ENCODE measurements at regions not wholly inside any gene's neighbourhood (a gene's known extent, or its start where the extent isn't known, plus 50 kb on each side); places are given as distances from the start of the nearest gene placed in this dataset.

DNA sequence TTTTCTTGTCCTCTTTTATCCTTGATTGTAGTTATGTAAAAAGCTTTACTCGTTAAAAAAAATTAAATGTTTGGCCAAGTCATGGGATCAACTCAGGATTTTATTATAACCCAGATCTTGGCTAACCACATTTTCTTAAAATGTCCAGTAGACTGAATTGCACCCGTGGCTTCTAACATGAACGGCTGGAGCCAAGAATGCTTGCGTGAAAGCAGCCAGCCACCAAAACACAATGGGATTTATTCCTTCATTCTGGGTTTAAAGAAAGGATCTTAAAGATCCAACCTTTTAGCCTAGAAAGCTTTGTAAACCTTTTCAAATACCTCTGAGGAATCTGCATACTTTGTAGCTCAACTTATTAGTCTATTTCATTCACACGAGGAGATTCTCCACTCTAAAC is 404.4 kb downstream of the USP25 start:
- TF ChIP-seq, protein P1, sequence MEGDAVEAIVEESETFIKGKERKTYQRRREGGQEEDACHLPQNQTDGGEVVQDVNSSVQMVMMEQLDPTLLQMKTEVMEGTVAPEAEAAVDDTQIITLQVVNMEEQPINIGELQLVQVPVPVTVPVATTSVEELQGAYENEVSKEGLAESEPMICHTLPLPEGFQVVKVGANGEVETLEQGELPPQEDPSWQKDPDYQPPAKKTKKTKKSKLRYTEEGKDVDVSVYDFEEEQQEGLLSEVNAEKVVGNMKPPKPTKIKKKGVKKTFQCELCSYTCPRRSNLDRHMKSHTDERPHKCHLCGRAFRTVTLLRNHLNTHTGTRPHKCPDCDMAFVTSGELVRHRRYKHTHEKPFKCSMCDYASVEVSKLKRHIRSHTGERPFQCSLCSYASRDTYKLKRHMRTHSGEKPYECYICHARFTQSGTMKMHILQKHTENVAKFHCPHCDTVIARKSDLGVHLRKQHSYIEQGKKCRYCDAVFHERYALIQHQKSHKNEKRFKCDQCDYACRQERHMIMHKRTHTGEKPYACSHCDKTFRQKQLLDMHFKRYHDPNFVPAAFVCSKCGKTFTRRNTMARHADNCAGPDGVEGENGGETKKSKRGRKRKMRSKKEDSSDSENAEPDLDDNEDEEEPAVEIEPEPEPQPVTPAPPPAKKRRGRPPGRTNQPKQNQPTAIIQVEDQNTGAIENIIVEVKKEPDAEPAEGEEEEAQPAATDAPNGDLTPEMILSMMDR (IDR thresholded peaks at IDR 0.05; ENCODE audit: unreplicated experiment): no peak
- Mint-ChIP-seq H3K4me1 (ENCODE audit: unreplicated experiment) (no peaks in the 10 kb centered on the region), H3K9me3 (ENCODE audit: unreplicated experiment) (no peaks in the 10 kb centered on the region), H3K27ac (ENCODE audit: unreplicated experiment) (no peak overlapping the region), H3K36me3 (ENCODE audit: low read depth, unreplicated experiment) (peaks cover 5% of the 10 kb centered on the region), H3K4me3 (ENCODE audit: unreplicated experiment) (no peak overlapping the region), H3K27me3 (ENCODE audit: unreplicated experiment) (no peaks in the 10 kb centered on the region)
- DNase-seq (ENCODE audit: low spot score): no peak

DNA sequence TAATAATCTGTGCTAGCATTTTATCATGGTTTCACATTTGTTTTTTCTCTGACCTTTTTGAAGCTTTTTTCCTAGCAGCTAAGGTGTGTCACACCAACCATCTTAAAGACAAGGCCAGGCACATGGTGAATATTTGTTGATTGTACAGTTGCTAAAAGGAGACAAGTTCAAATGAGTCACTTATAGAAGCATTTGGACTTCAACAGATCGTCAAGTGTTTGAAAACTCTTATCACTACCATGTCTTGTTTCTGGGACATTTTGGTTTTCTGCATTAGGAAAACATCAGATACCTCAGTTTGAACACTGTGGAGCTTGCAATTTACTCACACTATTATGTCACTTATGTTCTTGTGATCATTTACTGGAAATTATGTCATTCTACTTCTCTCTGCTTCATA is 407.3 kb downstream of the USP25 start:
- no peaks in the 10 kb centered on the region for H3K36me3 Mint-ChIP-seq (ENCODE audit: low read depth, unreplicated experiment)
- no peak overlapping the region for H3K4me3 Mint-ChIP-seq (ENCODE audit: unreplicated experiment)
- TF ChIP-seq, protein P1 (IDR thresholded peaks at IDR 0.05; ENCODE audit: unreplicated experiment): no peak
- no peaks in the 10 kb centered on the region for H3K4me1 Mint-ChIP-seq (ENCODE audit: unreplicated experiment)
- peaks cover under 1% of the 10 kb centered on the region for H3K27me3 Mint-ChIP-seq (ENCODE audit: unreplicated experiment)
- H3K27ac Mint-ChIP-seq (ENCODE audit: unreplicated experiment): no peak overlapping the region
- no peaks in the 10 kb centered on the region for H3K9me3 Mint-ChIP-seq (ENCODE audit: unreplicated experiment)
- no peak for DNase-seq (ENCODE audit: low spot score)

DNA sequence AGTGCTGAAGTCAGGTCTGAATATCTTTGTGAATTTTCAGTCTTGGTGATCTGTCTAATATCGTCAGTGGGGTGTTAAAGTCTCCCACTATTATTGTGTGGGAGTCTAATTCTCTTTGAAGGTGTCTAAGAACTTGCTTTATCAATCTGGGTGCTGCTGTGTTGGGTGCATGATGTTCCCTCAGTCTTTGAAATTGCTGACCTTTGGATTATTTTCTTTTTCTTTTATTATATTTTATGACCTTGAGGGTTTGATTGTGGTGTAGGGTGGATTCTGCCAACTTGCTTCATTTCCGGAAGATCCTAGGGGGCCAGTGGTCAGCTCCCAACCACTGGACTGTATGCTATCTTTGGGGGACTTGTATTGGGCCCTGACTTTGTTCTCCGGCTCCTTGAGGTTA is 415.3 kb downstream of the USP25 start:
- Mint-ChIP-seq H3K9me3 (ENCODE audit: unreplicated experiment) (no peaks in the 10 kb centered on the region), H3K27me3 (ENCODE audit: unreplicated experiment) (peaks cover 8% of the 10 kb centered on the region), H3K36me3 (ENCODE audit: low read depth, unreplicated experiment) (no peaks in the 10 kb centered on the region), H3K27ac (ENCODE audit: unreplicated experiment) (no peak overlapping the region), H3K4me3 (ENCODE audit: unreplicated experiment) (no peak overlapping the region), H3K4me1 (ENCODE audit: unreplicated experiment) (no peaks in the 10 kb centered on the region)
- TF ChIP-seq, protein P1 (IDR thresholded peaks at IDR 0.05; ENCODE audit: unreplicated experiment): no peak
- no peak for DNase-seq (ENCODE audit: low spot score)

DNA sequence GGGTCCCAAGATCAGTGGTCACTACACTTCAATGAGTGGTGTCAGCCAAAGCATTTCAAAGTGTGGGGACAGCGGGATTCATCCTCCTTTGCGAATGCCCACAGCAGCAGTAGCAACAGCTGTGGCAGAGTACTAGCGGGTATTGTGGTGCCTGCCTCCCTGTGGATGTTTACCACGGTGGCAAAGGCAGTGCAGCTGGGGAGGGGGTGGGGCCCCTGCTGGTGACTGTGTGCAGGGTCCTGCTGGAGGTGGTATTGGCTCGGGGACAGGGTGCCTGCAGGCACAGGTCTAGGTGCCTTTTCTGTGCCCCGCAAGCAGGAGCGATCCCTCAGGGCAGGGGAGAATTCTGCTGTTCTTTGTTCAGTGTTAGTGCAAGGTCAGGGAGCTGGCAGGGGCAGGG is 415.7 kb downstream of the USP25 start:
- H3K36me3 Mint-ChIP-seq (ENCODE audit: low read depth, unreplicated experiment): no peaks in the 10 kb centered on the region
- no peaks in the 10 kb centered on the region for H3K4me1 Mint-ChIP-seq (ENCODE audit: unreplicated experiment)
- peaks cover 8% of the 10 kb centered on the region for H3K27me3 Mint-ChIP-seq (ENCODE audit: unreplicated experiment)
- no peak overlapping the region for H3K27ac Mint-ChIP-seq (ENCODE audit: unreplicated experiment)
- H3K4me3 Mint-ChIP-seq (ENCODE audit: unreplicated experiment): no peak overlapping the region
- DNase-seq (ENCODE audit: low spot score): no peak
- no peaks in the 10 kb centered on the region for H3K9me3 Mint-ChIP-seq (ENCODE audit: unreplicated experiment)
- TF ChIP-seq, protein P1 (IDR thresholded peaks at IDR 0.05; ENCODE audit: unreplicated experiment): no peak

DNA sequence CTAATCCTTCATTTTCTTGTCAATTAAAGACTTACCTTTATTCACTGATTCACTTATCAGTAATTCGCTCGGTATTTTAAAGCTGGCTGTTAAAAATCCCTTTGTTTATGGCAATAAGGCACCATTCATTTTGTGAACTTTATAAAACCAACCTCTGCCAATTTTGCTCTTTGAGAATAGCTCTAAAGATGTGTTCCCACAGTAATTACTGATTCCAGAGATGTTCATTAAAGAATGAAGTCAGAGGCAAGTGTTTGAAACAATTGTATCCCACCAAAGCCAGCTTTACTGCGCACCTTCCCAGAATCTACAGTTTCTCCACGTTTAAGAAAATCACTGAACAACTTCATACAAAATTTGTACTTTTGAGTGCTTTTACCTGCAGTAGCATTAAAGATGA is 424.5 kb downstream of the USP25 start:
- H3K4me1 Mint-ChIP-seq (ENCODE audit: unreplicated experiment): no peaks in the 10 kb centered on the region
- DNase-seq (ENCODE audit: low spot score): no peak
- no peaks in the 10 kb centered on the region for H3K27me3 Mint-ChIP-seq (ENCODE audit: unreplicated experiment)
- no peaks in the 10 kb centered on the region for H3K36me3 Mint-ChIP-seq (ENCODE audit: low read depth, unreplicated experiment)
- no peak overlapping the region for H3K4me3 Mint-ChIP-seq (ENCODE audit: unreplicated experiment)
- TF ChIP-seq, protein P1 (IDR thresholded peaks at IDR 0.05; ENCODE audit: unreplicated experiment): no peak
- no peak overlapping the region for H3K27ac Mint-ChIP-seq (ENCODE audit: unreplicated experiment)
- no peaks in the 10 kb centered on the region for H3K9me3 Mint-ChIP-seq (ENCODE audit: unreplicated experiment)
